G401.6 (cell line): ENCODE measurements at regions not wholly inside any gene's neighbourhood (a gene's known extent, or its start where the extent isn't known, plus 50 kb on each side); places are given as distances from the start of the nearest gene placed in this dataset.
A peak's percentile ranks its signal among the peaks of the same experiment; 100 is the strongest.
"Not testable (repeated sequence)": the region's sequence is repeated elsewhere in the genome, so short reads cannot be mapped to it uniquely, and the experiment has no call there.

Source experiments
- FAIRE-seq: peaks from 2 replicates; lab custom pipeline; 2012; peaks lifted over from hg19 to GRCh38; lab: Jason Lieb, UNC

DNA sequence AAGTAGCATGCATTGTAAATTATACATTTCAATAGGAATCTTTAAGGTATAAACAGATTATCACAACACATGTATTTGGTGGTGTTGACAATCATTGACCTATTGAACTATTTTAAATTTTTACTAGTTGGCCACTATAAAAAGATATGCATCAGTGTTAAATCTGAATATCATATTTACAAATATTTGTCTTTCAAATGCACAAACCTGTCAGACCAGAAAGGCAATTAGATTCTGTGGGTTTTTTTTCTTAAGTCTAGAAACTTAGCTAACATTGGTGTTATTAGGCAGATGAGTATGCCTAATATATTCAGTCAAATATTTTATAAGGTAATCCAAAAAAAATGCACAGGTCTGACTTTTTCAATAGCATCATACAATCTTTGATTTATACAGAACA, 241.4 kb upstream of the DGKB start:
- FAIRE-seq: no peak

DNA sequence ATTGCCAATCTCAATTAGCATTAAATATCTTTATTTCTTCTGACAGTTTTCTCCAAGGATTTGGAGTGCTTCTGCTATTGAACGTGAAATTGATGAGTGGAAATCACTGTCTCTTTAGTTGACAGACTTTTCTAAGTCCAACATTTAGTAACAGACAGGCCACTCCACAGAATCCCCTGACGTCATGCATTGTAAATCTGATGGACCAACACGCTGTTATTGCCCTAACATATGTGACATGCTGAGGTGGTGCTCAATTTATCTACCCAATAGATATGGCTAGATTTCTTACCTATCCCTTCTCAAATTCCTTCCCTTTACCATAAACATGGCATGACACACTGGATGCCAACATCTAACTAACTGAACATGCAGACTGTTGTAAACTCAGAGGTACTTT, 240.6 kb upstream of the DGKB start:
- no peak for FAIRE-seq

DNA sequence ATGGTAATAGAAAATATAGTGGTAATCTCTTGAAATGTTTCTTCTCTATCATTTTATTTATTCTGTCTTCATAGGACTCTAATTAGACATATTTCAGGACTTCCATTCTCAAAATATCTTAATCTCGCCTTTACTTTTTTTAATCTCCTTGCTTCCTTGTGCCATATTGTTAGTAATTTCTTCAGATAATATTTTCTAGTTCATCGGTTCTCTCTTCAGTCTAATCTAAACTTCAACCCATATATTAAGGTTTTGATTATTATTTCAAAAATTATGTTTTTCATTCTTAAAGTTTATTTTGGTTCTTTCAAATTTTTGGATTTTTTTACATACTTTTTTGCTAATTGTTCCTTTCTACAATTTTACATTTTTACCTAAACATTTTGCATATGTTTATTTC, 237.9 kb upstream of the DGKB start:
- FAIRE-seq: peak; percentile 67

DNA sequence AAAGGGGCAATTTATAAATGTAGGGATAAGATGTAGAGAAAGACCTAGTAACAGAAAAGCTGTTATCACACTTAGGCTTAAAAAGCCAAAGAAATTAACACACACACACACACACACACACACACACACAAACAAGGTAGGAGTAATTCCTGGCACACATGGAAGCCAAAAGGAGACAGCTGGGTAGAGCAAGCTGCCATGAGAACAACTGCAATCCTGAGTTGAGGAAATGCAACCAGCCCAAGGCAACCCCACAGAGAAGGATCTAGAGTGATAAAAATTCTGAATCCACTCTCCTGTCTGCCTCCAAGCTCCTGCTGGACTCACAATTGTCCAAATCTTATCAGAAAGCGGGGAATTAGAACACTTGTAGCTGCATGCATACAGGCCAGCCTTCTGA, 229.1 kb upstream of the DGKB start:
- FAIRE-seq: no peak

DNA sequence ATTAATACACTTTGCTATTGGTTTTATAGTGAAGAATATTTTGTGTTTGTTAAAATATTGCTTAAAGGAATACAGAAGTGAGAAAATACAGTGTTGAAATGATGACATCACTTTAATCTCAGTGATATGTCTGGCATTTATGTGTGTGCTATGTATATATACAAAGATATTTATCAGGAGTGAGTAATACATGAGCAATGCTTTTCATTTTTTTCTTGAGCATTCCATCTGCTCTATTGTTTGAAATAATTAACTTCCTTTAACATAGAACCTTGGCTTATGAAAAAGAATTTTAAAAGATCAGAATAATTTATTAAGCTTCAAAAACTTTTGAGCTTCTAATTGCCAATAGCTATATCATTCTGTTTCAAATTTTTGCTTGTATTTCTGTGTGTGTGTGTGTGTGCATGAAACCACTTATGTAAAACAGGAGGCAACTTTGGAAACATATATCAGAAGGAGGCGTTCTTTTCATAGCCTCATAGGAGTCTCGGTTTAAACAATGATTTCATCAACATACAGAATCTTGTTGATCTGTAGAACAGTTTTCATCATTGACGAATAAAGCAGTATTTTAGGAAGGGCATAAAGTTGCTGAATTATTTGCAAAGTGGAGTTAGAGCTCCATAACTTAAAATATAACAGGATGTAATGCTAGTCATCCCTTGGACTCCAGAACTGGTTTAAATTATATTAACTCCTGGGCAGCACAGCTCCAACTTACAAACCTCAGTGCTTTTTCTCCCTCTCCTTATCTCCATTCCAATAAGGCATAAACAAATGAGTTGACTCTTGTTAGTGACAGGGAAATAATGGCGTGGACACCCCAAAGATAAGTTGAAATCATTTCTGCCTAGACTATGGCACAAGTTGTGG, 228.4 kb upstream of the DGKB start:
- FAIRE-seq: no peak

DNA sequence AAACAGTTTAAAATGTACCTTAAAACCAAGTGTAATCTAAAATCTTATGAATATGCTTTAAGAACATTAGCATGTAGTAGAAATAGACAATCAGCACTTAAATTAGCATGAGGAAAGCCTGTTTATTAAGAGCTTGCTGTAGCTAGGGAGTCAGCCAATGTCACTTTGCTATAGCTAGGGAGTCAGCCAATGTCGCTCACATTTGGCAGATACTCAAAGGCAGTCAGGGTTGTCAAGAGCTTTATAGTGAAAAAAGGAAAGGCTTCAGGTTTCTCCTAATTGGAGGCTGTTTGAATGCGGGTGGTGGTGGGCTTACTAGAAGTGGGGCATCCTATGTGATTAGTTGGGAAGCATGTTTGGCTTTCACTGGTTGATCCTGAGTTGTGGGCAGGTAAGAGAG, 226.2 kb upstream of the DGKB start:
- no peak for FAIRE-seq

DNA sequence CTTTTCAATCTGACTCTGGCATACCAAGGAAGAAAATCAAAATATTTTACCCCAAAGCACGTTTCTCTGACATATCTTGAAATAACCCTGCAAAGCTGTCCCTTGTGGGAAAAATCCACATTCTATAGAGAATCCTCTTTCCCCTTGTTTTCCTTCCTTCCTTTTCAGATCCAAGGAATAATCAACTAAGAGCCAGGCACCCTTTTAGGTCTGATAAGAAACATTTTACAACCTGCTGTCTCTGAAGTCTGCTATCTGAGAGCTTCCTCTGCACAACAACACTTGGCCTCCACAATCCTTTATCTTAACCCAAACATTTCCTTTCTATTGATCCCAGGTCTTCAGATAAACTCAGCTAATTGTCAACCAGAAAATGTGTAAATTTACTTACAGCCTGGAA, 224.1 kb upstream of the DGKB start:
- not testable (repeated sequence) for FAIRE-seq

DNA sequence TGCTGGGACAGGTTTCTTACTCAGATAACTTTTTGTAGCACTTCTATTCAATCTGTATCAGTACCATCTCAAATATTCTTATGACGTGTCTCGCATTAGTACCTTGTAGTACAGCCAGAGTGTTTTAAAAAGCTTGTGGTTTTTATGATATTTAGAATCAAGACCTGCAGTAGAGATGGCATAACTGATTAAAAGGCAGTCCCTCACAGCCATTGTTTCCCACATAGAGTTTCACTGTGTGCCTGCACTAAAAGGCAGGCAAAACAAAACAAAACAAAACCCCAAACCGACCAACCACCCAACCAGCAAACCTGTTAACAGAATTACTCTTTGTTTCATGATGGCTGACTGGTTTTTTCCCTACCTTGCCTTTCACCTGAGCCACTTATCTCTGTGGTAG, 221.3 kb upstream of the DGKB start:
- no peak for FAIRE-seq

DNA sequence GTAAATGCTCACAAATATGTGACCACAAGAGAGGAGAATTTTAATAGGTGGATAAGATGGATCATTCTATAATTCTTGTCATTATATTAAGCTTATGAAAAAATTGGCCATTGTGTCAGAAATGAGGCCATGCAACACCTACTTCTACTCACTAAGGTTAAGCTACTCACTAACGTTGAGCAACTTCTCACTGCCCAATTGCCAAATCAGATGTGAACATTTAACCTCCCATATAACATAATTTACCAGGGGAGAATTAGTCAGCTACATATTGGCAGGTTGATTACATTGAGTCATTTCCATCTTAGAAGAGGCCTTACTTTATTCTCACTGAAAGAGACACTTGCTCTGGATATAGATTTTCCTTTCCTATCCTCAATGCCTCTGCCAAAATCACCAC, 211.2 kb upstream of the DGKB start:
- FAIRE-seq: no peak

DNA sequence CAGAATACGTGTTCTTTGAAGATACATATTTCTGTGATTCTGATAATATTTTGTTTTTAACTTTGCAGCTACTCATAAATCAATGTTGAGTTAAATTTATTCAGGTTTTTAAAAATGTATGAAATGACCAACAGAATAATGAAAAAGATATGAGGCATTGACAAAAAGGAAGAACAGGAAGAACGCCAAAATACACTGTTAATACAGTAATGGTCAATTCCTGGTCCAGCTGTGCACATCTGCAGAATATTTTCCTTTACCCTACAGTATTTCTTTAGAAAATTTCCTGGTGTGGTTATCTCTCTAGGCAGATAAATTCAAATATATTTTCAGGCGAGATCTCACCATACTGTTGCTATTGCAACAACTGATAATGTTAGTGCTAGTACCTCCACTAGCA, 203.2 kb upstream of the DGKB start:
- no peak for FAIRE-seq

DNA sequence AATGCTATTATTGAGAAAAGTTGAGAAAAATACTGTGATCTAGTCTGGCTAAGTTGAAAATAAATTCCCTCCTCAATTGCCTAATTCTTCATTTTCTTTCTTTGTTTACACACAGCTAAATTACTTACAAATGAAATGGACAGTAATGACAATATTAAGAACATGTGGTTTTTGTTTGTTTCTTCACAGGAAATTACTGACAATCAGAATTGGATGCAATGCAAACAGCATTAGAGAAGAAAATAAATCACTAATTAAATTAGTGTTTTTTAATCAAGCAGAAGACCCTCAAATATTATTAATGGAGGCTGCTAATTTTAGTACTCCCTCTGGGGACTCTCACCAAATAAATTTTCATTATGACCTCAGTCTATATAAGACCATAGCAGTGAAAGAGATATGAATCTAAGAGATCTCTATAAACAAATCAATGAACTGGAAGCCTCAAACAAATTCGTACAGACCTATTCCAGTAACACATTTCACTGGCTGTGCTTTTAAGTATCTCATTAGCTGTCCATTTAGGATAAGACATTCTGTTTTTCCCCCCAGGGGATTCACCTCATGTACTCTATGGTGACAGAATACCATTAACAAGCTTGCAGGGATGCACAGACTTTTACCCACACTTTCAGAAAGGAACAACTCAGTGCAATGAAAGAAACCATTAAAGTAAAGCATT, 202.0 kb upstream of the DGKB start:
- no peak for FAIRE-seq

DNA sequence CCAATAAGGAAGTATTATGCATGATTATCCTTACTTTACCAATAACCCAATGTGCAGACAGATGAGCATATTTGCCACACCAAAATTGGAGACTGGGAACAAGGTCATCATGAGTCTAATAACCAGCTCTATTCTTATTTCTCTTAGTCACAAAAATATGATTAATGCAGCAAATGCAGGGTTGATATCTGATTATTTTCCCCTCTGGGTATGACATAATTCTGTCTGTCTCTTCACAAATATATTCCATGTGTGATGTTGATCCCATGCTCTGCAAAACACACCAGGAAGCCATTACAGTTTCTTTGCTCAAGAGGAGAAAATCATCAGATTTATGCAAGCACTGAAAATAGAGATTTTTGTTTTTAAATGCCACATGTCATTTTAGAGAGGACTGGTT, 196.5 kb upstream of the DGKB start:
- no peak for FAIRE-seq

DNA sequence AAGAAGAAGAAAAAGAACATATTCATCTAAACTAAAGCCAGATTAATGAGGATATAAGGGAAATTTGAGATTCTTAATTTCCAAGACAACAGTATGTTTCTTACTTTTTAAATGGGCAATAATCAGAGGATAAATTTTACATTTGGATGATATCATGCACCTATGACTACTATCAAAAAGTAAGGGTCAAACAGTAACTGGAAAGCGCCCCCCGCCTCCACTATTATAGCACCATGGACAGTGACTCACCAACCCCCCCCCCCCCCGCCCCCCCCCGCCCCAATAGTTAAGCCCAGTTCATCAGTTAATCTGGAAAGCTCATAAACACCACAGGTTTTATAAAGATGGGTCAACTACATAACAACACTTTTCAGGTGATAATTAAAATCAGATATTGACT, 194.3 kb upstream of the DGKB start:
- FAIRE-seq: no peak

DNA sequence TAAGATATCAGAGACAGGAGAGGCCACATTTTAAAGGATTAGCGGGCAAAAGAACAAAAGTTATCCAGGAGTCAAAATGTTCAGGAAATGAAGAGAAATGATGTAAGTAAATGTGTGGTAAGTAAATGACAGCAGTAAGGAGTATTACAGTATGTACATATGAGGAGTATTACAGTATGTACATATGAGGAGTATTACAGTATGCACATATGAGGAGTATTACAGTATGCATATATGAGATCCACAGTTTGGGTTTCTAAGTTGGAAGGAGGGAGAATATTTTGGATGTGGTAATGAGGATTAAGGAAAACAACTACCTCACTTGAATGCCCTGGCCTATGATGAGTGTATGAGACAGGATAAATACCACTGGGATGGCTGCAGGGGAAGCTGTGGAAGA, 192.4 kb upstream of the DGKB start:
- FAIRE-seq: no peak

DNA sequence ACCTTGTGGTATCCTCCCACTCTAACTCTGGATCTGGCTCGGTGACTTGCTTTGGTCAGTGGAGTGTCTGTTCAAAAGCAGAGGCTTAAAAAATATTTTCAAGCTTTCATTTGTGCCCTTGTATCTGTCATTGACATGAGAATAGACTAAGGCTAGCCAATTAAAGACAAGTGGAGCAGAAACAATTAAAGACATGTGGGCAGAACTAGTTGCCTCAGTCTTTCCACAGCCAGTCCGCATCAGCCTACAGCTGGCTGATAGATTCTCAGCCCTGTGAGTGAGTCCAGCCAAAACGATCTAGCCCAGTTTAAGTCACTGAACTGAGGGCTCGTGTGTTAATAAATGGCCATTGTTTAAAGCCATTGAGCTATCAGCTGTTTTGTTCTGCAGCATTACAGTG, 185.2 kb upstream of the DGKB start:
- no peak for FAIRE-seq

DNA sequence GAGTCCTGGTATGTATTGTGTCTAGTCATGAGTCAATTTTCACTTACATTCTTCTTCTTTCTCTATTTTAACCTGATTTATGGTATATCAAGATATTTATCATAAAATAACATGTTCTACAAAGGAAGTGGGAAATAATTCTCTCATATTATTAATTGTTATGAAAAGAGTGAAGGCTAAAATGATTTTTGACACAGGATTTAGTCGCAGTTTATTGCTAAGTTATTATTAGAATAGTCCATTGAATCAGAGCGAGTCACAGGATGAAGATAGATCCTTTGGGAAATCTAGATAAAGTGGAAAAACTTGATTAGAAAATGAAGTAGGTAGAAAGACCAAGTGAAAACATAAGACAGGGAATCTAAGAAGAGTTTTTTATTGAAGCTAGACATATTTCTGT, 184.3 kb upstream of the DGKB start:
- FAIRE-seq: no peak

DNA sequence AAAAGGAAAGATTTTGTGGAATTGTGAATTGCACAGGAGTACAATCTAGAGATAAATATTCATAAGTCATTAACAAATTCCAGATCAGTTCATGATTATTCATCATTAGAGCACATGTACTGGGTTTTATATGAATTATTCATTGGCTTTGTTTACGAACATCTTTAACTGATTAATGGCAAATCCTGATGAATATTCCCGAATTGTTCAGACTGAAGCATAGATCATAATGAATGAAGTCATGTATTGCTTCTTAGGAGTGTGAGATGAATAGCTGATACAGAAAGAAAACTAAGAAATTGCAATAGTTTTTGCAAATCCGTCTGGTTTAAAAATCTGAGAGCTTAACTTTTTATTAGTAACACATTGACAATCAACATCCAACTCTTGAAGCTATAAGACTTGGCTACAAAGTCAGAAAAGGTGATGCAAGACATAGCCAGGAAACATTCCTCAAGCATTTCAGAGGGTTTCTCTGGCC, 183.6 kb upstream of the DGKB start:
- FAIRE-seq: no peak

DNA sequence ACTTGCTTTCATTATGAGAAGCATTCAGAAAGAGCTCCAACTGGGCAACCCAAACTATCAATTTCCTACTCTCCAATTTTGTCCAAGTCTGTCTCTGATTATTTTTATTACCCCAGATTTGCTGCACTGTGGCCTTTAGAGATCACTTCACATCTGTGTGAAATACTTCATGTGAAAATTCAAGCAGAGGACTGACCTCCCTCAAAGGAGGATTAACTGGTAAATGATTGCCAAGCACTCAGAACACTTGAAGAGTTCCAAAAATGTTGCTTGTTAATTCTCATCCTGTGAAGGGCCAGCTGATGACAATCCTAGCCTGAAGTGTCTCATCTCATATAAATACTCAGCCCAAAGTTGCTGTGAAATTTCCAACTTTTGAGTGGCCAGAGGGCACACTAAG, 182.8 kb upstream of the DGKB start:
- FAIRE-seq: no peak

DNA sequence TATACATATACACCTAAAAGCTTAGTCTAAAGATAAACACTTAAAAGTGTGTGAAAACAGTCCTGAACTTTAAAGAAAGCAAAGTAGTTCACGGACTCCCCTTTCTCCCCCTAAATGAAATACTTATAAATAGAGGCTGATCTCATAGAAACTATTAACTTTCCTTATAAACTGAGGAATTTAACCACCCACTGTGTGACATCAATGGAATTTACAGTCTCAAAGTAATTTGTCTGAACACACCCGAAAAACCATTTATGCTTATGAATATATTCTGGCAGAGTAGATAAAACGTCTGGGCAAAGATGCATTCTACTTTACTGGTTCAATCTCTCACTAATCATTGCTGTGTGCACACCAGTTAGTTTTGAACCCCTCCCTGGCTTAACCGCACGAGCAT, 181.8 kb upstream of the DGKB start:
- no peak for FAIRE-seq

DNA sequence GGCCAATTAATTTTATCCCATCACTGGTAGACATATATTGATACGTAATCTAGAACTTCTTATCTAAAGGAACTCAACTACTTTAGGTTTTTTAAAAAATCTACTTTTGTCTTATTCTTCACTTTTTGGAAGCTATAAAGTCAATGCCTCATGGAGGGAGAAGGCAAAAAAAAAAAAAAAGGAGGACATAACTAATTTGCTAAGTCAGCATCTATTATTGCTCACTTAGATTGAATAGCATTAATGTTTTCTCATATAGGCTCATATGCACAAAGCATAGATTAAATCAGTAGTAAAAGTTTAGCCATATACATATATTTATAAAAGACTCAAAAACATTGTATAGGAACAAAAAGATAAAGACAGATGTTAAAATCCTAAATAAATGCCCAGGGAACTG, 179.3 kb upstream of the DGKB start:
- no peak for FAIRE-seq

DNA sequence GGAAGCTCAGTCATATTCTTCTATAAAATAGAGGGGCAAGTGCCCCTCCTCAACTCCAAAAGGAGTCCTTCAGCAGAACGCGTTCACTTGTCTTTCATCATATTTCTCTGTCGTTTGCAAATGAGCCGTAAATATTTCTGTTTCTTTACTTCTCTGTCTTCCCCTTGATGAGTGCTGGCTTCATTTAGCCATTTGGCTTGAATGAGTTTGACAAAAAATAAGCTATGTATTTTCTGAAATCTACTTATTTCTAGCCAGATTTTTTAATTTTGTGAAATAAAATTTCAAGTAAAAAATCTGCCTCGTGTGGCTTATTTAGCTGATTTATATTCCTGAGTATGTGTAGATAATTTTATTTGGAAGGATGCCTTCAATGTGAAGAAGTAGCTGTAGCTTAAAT, 170.8 kb upstream of the DGKB start:
- no peak for FAIRE-seq

DNA sequence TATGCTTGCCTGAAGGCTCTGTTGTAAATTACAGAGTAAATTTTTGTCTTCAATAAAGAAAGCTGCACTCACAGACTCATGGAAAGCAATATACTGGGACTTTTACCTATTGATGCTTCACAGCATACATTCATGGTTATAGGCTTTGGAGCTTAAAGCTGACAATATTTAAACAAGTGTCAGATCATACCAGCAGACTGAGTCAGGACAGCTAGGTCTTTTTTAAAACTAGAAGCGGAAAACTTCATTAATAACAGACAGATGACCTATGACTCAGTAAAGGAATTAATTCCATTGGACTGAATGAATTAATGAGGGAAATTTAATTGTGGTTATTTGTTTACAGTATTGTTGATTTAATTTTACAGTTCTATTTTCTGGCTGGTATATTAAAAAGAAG, 165.8 kb upstream of the DGKB start:
- peak; percentile 27 for FAIRE-seq

DNA sequence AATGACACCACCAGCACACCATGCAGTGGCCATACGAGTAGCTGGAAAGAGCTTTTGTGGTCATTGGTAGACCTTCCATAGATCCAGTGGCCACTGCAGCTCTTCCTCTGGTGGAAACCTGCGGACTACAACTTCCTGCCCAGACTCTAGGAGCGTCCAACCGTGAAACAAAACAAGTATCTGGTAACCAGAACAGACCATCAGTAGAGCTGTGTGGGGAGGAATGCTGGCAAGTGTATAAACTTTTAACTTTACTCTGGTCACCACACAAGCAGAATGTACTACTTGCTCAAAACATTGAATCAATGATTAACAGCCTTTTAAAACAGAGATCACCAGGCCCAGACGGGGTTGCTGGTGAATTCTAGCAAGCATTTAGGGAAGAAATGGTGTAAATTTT, 154.7 kb upstream of the DGKB start:
- no peak for FAIRE-seq

DNA sequence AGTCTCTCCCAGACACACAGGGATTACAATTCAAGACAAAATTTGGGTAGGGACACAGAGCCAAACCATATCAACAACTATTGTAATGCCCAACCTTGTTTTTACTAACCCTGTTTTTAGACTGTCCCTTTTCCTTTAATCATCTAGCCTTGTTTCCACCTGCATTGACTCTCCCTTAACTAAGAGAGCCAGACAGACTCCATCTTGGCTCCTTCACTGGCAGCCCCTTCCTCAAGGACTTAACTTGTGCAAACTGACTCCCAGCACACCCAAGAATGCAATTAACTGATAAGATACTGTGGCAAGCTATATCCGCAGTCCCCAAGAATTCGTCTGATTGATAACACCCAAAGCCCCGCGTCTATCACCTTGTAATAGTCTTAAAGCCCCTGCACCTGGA, 151.8 kb upstream of the DGKB start:
- FAIRE-seq: not testable (repeated sequence)
